ENCODE measurements at regions not wholly inside any gene's neighbourhood (a gene's known extent, or its start where the extent isn't known, plus 50 kb on each side); places are given as distances from the start of the nearest gene placed in this dataset.

- no peak for TF ChIP-seq CTCF (IDR thresholded peaks at IDR 0.05; ENCODE audit: low read depth, low read length)
- no peak for DNase-seq (ENCODE audit: low read depth in 2 of 2)
- no peak overlapping the region for H3K4me3 ChIP-seq (replicated peaks in 1 of 2; ENCODE audit: low read depth in 2 of 2, low read length in 2 of 2)
Observed at GRCh38 chr1:22351768-22352080, 99.9 kb upstream of the ZBTB40 start.

DNA sequence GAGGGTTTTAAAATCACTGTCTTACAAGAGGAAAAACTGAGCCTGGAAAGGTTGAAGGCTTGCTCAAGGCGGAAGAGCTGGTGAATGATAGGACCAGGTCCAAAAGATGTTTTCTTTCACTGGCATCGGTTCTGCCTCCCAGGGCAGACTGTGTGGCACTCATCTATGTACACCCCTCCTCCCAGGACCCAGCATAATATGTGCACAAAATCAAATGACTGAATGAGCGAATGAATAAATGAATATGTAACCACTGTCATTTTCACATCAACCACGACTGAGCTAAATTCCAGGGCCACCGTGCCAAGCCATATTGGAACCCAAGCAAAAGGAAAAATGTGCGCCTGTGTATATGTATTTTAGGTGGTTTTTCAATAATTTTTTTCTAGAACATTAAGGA, 99.3 kb upstream of the ZBTB40 start:
- TF ChIP-seq CTCF (IDR thresholded peaks at IDR 0.05; ENCODE audit: low read depth, low read length), result no peak
- no peak for DNase-seq (ENCODE audit: low read depth in 2 of 2)
- H3K4me3 ChIP-seq (replicated peaks in 1 of 2; ENCODE audit: low read depth in 2 of 2, low read length in 2 of 2), result no peak overlapping the region

- no peak overlapping the region for H3K4me3 ChIP-seq (replicated peaks in 1 of 2; ENCODE audit: low read depth in 2 of 2, low read length in 2 of 2)
- no peak for TF ChIP-seq CTCF (IDR thresholded peaks at IDR 0.05; ENCODE audit: low read depth, low read length)
- no peak for DNase-seq (ENCODE audit: low read depth in 2 of 2)
Observed at GRCh38 chr1:22352896-22353295, 98.8 kb upstream of the ZBTB40 start.

DNA sequence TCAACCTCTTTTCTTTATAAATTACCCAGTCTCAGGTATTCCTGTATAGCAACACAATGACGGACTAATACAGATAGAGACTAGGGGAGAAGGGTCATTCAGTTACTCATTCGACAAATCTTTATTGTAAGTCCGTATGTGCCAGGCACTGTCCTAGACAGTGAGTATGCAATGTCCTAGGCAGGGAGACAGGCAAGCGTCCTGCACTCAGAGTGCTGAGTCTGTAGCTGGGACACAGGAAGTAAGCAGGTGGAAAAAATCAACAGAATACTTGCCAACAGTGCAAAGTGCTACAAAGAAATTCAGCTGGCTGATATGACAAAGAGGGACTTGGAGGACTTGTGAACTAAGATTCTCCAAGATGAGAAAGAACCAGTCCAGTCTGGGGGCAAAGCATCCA, 92.2 kb upstream of the ZBTB40 start:
- DNase-seq (ENCODE audit: low read depth in 2 of 2), result no peak
- no peak for TF ChIP-seq CTCF (IDR thresholded peaks at IDR 0.05; ENCODE audit: low read depth, low read length)
- no peak overlapping the region for H3K4me3 ChIP-seq (replicated peaks in 1 of 2; ENCODE audit: low read depth in 2 of 2, low read length in 2 of 2)

DNA sequence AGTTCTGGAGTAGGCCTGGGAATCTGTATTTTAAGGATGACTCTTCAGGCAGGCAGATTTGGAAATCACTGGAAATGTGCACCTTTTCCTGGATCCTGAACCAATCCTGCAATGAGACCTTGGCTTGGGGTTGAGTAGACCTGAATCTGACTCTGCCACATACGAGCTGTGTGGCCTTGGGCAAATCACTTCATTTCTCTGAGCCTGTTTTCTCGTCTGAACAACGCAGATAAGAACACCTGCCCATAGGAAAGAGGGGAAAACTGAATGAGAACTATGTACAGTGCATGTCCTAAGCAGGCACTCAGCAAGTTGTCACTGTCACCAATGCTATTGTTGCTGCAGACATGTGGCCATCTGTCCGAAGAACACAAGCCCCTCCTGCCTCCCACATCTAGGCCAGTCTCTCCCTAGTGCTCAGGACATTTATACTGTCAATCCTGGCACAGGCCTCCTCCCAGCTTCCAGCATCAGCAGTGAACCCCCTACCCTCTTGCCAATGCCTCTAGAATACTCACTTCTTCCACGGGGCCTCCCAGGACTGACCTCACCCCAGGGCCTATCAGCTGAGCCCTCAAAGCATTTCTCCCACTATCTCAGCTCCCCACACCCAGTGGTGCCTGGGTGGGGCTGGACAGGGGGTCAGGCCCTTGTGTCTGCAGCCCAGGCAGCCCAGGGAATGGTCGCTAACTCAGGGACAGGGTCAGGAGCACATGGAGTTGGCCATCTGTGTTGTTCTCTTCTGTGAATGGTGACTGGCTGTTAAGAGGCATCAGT, 88.8 kb upstream of the ZBTB40 start:
- H3K4me3 ChIP-seq (replicated peaks in 1 of 2; ENCODE audit: low read depth in 2 of 2, low read length in 2 of 2), result no peak overlapping the region
- no peak for TF ChIP-seq CTCF (IDR thresholded peaks at IDR 0.05; ENCODE audit: low read depth, low read length)
- DNase-seq (ENCODE audit: low read depth in 2 of 2), result no peak

DNA sequence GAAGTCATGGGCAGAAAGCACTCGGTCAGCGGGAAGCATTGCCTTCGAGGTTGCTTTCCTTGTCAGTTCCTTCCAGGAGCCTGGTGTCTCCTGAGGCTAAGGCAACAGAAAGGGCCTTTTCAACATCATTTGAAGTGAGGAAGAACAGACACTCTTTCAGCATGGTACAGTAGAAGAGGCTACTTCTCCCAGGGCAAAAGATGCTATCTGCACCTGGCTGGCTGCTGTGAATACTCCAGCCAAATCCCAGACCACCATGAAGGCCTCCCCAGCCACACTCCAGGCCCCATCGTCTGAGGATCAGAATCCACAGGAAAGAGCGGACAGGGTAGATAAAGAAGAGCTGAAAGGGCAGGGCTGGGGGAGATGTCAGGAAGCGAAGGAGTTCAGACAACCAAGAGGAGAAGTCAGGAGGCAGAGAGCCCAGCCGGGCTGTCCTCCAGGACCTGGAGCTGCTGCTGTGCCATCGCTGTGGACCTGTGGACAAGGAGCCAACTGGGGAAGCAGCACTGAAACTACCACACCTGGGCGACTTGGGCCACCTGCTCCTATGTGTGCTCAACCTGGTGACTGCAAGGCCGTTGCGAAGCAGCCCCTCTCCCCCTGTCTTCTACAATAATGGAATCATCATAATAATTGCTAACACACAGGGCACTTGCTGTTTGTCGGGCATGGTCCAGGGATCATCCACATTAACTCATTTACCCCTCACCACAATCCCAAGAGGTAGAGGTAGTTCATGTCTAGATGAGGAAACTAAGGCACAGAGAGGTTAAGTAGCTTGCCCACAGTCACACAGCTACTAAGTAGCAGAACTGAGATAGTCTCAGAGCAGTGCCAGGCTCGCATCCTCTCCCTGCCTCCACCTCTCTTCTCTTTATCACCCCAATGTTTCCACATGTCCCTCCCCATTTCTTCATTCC, 88.0 kb upstream of the ZBTB40 start:
- DNase-seq (ENCODE audit: low read depth in 2 of 2), result no peak
- H3K4me3 ChIP-seq (replicated peaks in 1 of 2; ENCODE audit: low read depth in 2 of 2, low read length in 2 of 2), result no peak overlapping the region
- no peak for TF ChIP-seq CTCF (IDR thresholded peaks at IDR 0.05; ENCODE audit: low read depth, low read length)

All from cardiac fibroblast (primary cell).